NT2/D1 (cell line): ENCODE measurements at regions not wholly inside any gene's neighbourhood (a gene's known extent, or its start where the extent isn't known, plus 50 kb on each side); places are given as distances from the start of the nearest gene placed in this dataset.

Source experiments
- SUZ12 ChIP-seq: IDR thresholded peaks from 2 replicates; pipeline ENCODE4 v1.6.1; 2011; ENCODE audit not compliant: insufficient read length, insufficient read depth; ENCODE audit errors: extremely low read depth
- YY1 ChIP-seq: IDR thresholded peaks from 2 replicates; pipeline ENCODE4 v1.6.1; 2011; ENCODE audit not compliant: insufficient read length, insufficient read depth
- ZNF274 ChIP-seq: IDR thresholded peaks from 2 replicates; pipeline ENCODE4 v1.6.1; 2011; ENCODE audit warnings: mild to moderate bottlenecking, low read depth, low read length

GRCh38 chr9:78775211-78775610 lies 478.3 kb downstream of the PSAT1 start:
- TF ChIP-seq YY1 (no peak), ZNF274 (no peak), SUZ12 (no peak)
